NT2/D1 (cell line): ENCODE measurements at regions not wholly inside any gene's neighbourhood (a gene's known extent, or its start where the extent isn't known, plus 50 kb on each side); places are given as distances from the start of the nearest gene placed in this dataset.

Experiments
- DNase-seq: peaks from one replicate; pipeline ENCODE4 v3.0.0-alpha.2; 2011; ENCODE audit warnings: low read depth, low spot score
- H3K27me3 ChIP-seq: 2 replicates; pipeline ENCODE4 v1.6.0; 2011; ENCODE audit warnings: mild to moderate bottlenecking; ENCODE audit not compliant: insufficient read length, insufficient read depth
- H3K36me3 ChIP-seq: 2 replicates; pipeline ENCODE4 v1.6.1; 2011; ENCODE audit warnings: mild to moderate bottlenecking, low read length, mixed read lengths; ENCODE audit not compliant: insufficient read depth, insufficient read length
- H3K4me1 ChIP-seq: 2 replicates; pipeline ENCODE4 v1.5.1; 2011; ENCODE audit not compliant: insufficient read depth, insufficient read length
- H3K4me3 ChIP-seq: 2 replicates; pipeline ENCODE4 v1.5.1; 2011; ENCODE audit warnings: low read depth; ENCODE audit not compliant: insufficient read length
- H3K9ac ChIP-seq: 2 replicates; pipeline ENCODE4 v1.6.0; 2011; ENCODE audit warnings: low read depth; ENCODE audit not compliant: insufficient read length
- H3K9me3 ChIP-seq: 2 replicates; pipeline ENCODE4 v1.5.1; 2011; ENCODE audit warnings: mild to moderate bottlenecking, low read length; ENCODE audit not compliant: insufficient read depth
- SUZ12 ChIP-seq: IDR thresholded peaks from 2 replicates; pipeline ENCODE4 v1.6.1; 2011; ENCODE audit not compliant: insufficient read length, insufficient read depth; ENCODE audit errors: extremely low read depth
- YY1 ChIP-seq: IDR thresholded peaks from 2 replicates; pipeline ENCODE4 v1.6.1; 2011; ENCODE audit not compliant: insufficient read length, insufficient read depth
- ZNF274 ChIP-seq: IDR thresholded peaks from 2 replicates; pipeline ENCODE4 v1.6.1; 2011; ENCODE audit warnings: mild to moderate bottlenecking, low read depth, low read length

- H3K9me3 ChIP-seq, result no peaks in the 10 kb centered on the region
- H3K9ac ChIP-seq, result no peak overlapping the region
- no peaks in the 10 kb centered on the region for H3K36me3 ChIP-seq
- no peaks in the 10 kb centered on the region for H3K4me1 ChIP-seq
- DNase-seq, result no peak
- H3K27me3 ChIP-seq, result no peaks in the 10 kb centered on the region
- no peak for TF ChIP-seq ZNF274
- TF ChIP-seq YY1, result no peak
- TF ChIP-seq SUZ12, result no peak
- no peak overlapping the region for H3K4me3 ChIP-seq
Observed at GRCh38 chr12:60995256-60995825, 1264.9 kb upstream of the USP15 start.

GRCh38 chr12:60997869-60998378 lies 1262.3 kb upstream of the USP15 start:
- Histone ChIP-seq H3K9ac (no peak overlapping the region), H3K36me3 (no peaks in the 10 kb centered on the region), H3K9me3 (no peaks in the 10 kb centered on the region), H3K4me1 (no peaks in the 10 kb centered on the region), H3K4me3 (no peak overlapping the region), H3K27me3 (no peaks in the 10 kb centered on the region)
- no peak for DNase-seq
- TF ChIP-seq SUZ12 (no peak), YY1 (no peak), ZNF274 (no peak)

- Histone ChIP-seq H3K4me1 (no peaks in the 10 kb centered on the region), H3K36me3 (no peaks in the 10 kb centered on the region), H3K4me3 (no peak overlapping the region)
Observed at GRCh38 chr12:61009192-61009591, 1251.0 kb upstream of the USP15 start.

DNA sequence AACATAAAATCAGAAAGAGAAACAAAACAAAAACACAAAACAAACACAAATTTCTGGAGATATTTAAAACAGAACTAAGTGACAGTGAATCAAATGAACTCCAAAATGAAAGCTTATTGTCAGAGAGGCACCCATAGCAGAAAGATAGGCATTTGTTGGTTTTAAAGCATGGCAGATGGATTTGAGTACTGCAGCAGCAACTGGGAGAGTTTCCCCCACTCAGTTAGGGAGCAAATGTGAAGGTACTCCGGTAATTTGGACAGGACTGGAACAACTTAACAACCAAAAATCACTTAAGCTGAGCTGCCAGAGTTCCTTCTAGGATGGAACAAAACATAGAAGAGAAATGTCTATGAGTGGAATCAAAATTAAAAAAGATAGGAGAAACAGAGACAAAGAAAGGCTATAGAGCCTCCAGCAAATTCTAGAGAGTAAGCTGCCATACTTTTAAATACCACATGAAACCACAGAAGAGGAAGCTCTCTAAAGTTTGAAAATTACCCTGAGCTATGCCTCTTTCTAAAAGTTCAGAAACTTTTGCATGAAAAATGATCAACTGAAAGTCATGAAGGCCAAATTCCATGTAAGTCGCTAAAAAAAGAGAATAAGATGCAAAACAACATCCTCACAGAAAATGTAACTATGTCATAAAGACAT lies 1248.3 kb upstream of the USP15 start:
- Histone ChIP-seq H3K9me3 (no peaks in the 10 kb centered on the region), H3K4me3 (no peak overlapping the region), H3K36me3 (no peaks in the 10 kb centered on the region), H3K4me1 (no peaks in the 10 kb centered on the region), H3K27me3 (no peaks in the 10 kb centered on the region), H3K9ac (no peak overlapping the region)
- no peak for DNase-seq
- no peak for TF ChIP-seq YY1
- TF ChIP-seq ZNF274, result no peak
- no peak for TF ChIP-seq SUZ12

More at GRCh38 chr12:61009192-61009591, 1251.0 kb upstream of the USP15 start:
- Histone ChIP-seq H3K27me3 (no peaks in the 10 kb centered on the region), H3K9me3 (no peaks in the 10 kb centered on the region), H3K9ac (no peak overlapping the region)
- no peak for DNase-seq
- TF ChIP-seq SUZ12 (no peak), YY1 (no peak), ZNF274 (no peak)

DNA sequence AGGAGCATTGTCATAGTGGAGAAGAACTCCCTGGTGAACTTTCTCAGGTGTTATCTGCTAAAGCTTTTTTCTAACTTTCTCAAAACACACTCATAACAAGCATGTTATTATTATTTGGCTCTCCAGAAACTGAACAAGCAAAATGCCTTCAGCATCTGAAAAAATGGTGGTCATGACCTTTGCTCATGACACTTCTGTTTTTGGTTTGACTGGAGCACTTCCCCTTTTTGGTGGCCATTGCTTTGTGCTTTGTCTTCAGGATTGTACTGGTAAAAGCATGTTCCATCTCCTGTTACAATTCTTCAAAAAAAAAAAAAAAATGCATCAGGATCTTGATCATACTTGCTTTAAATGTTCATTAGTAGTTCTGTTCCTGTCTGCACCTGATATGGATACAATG lies 1241.6 kb upstream of the USP15 start:
- no peak overlapping the region for H3K9ac ChIP-seq
- H3K27me3 ChIP-seq, result no peaks in the 10 kb centered on the region
- no peaks in the 10 kb centered on the region for H3K4me1 ChIP-seq
- no peak overlapping the region for H3K4me3 ChIP-seq
- TF ChIP-seq YY1 (no peak), SUZ12 (no peak), ZNF274 (no peak)
- peaks cover 20% of the 10 kb centered on the region for H3K9me3 ChIP-seq
- H3K36me3 ChIP-seq, result no peaks in the 10 kb centered on the region
- DNase-seq, result no peak

- H3K9ac ChIP-seq, result no peak overlapping the region
- H3K27me3 ChIP-seq, result no peaks in the 10 kb centered on the region
- H3K36me3 ChIP-seq, result no peaks in the 10 kb centered on the region
- H3K4me3 ChIP-seq, result no peak overlapping the region
- no peak for TF ChIP-seq SUZ12
- TF ChIP-seq YY1, result no peak
- TF ChIP-seq ZNF274, result no peak
- H3K9me3 ChIP-seq, result peaks cover 15% of the 10 kb centered on the region
- no peak for DNase-seq
- no peaks in the 10 kb centered on the region for H3K4me1 ChIP-seq
Observed at GRCh38 chr12:61023231-61023630, 1237.0 kb upstream of the USP15 start.

DNA sequence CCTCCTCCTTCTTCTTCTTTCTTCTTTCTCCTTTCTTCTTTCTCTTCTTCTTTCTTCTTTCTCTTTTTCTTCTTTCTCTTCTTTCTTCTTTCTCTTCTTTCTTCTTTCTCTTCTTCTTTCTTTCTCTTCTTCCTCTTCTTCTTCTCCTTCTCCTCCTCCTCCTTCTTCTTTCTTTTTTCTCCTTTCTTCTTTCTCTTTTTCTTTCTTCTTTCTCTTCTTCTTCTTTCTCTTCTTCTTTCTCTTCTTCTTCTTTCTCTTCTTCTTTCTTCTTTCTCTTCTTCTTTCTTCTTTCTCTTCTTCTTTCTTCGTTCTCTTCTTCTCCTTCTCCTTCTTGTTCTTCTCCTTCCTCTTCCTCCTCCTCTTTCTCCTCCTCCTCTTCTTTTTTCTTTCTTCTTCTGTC lies 1230.7 kb upstream of the USP15 start:
- TF ChIP-seq YY1 (no peak), ZNF274 (no peak), SUZ12 (no peak)
- Histone ChIP-seq H3K9ac (no peak overlapping the region), H3K4me1 (no peaks in the 10 kb centered on the region), H3K36me3 (no peaks in the 10 kb centered on the region), H3K27me3 (no peaks in the 10 kb centered on the region), H3K4me3 (no peak overlapping the region), H3K9me3 (peaks cover 12% of the 10 kb centered on the region)
- no peak for DNase-seq
